ENCODE measurements at regions not wholly inside any gene's neighbourhood (a gene's known extent, or its start where the extent isn't known, plus 50 kb on each side); places are given as distances from the start of the nearest gene placed in this dataset.

- TF ChIP-seq CTCF (IDR thresholded peaks at IDR 0.05) (no peak), POLR2A (IDR thresholded peaks at IDR 0.05) (no peak)
Observed at GRCh38 chr3:182491577-182491976, 301.7 kb upstream of the ATP11B start.

All from body of pancreas (tissue), 4 donors.